ENCODE measurements at regions not wholly inside any gene's neighbourhood (a gene's known extent, or its start where the extent isn't known, plus 50 kb on each side); places are given as distances from the start of the nearest gene placed in this dataset.

GRCh38 chr11:57072640-57073039 is 83.9 kb downstream of the OR5AK2 start:
- Histone ChIP-seq H3K9me3 (replicated peaks in 1 of 3) (no peaks in the 10 kb centered on the region), H3K27ac (peak overlapping the region in 3 of 5 donors; percentile 8 to 64 (median 26)), H3K4me1 (replicated peaks in 1 of 2) (peaks cover 0 to 6% of the 10 kb centered on the region in 2 donors), H3K36me3 (replicated peaks in 1 of 2) (no peaks in the 10 kb centered on the region), H3K4me3 (no peak overlapping the region), H3K27me3 (no peaks in the 10 kb centered on the region)
- no peak for TF ChIP-seq CTCF (IDR thresholded peaks at IDR 0.05)
- TF ChIP-seq POLR2A (IDR thresholded peaks at IDR 0.05) = no peak
- peak in 1 of 7 donors; percentile 20 for DNase-seq
- intact Hi-C loops (cut with DNase I) = no loop called here

- TF ChIP-seq POLR2A (IDR thresholded peaks at IDR 0.05) = no peak
- no peak for TF ChIP-seq CTCF (IDR thresholded peaks at IDR 0.05)
- peak overlapping the region in 1 of 5 donors; percentile 2 for H3K27ac ChIP-seq
- no peaks in the 10 kb centered on the region for H3K36me3 ChIP-seq (replicated peaks in 1 of 2)
- no peaks in the 10 kb centered on the region for H3K9me3 ChIP-seq (replicated peaks in 1 of 3)
- intact Hi-C loops (cut with DNase I) = no loop called here
- peaks cover 0 to 6% of the 10 kb centered on the region in 2 donors for H3K4me1 ChIP-seq (replicated peaks in 1 of 2)
- 63 to 75% (median 68%) methylated on average over 3 of the region's 3 CpGs for WGBS, 4 donors
- H3K4me3 ChIP-seq = no peak overlapping the region
- DNase-seq = no peak
- H3K27me3 ChIP-seq = no peaks in the 10 kb centered on the region
Measured at GRCh38 chr11:57073128-57073527, 84.4 kb downstream of the OR5AK2 start.

GRCh38 chr11:57081356-57081755 is 92.6 kb downstream of the OR5AK2 start:
- Histone ChIP-seq H3K4me1 (replicated peaks in 1 of 2) (no peaks in the 10 kb centered on the region), H3K9me3 (replicated peaks in 1 of 3) (no peaks in the 10 kb centered on the region), H3K36me3 (replicated peaks in 1 of 2) (no peaks in the 10 kb centered on the region), H3K27ac (no peak overlapping the region), H3K27me3 (no peaks in the 10 kb centered on the region), H3K4me3 (no peak overlapping the region)
- TF ChIP-seq POLR2A (IDR thresholded peaks at IDR 0.05) = no peak
- no peak for TF ChIP-seq CTCF (IDR thresholded peaks at IDR 0.05)
- WGBS, 4 donors = 50 to 56% (median 51%) methylated on average over 1 of the region's 1 CpG
- no peak for DNase-seq
- intact Hi-C loops (cut with DNase I) = no loop called here

- no peaks in the 10 kb centered on the region for H3K36me3 ChIP-seq (replicated peaks in 1 of 2)
- intact Hi-C loops (cut with DNase I) = no loop called here
- H3K9me3 ChIP-seq (replicated peaks in 1 of 3) = no peaks in the 10 kb centered on the region
- TF ChIP-seq POLR2A (IDR thresholded peaks at IDR 0.05) (no peak), CTCF (IDR thresholded peaks at IDR 0.05) (no peak)
- no peak overlapping the region for H3K4me3 ChIP-seq
- WGBS, 4 donors = 60 to 92% (median 76%) methylated on average over 1 of the region's 1 CpG
- H3K27me3 ChIP-seq = no peaks in the 10 kb centered on the region
- H3K4me1 ChIP-seq (replicated peaks in 1 of 2) = no peaks in the 10 kb centered on the region
- DNase-seq = no peak
- no peak overlapping the region for H3K27ac ChIP-seq
Measured at GRCh38 chr11:57082125-57082524, 93.4 kb downstream of the OR5AK2 start.
